Dermis microvascular lymphatic vessel endothelial cell (primary cell): ENCODE measurements at regions not wholly inside any gene's neighbourhood (a gene's known extent, or its start where the extent isn't known, plus 50 kb on each side); places are given as distances from the start of the nearest gene placed in this dataset.

Experiments used
- DNase-seq, 2 donors: peaks; one replicate each; pipeline versions ENCODE4 v3.0.0 to v3.0.0-alpha.2; 2010; ENCODE audit warnings: low read depth in 2 of 2

- peak in 1 of 2 donors; percentile 7 for DNase-seq
These were observed 54.7 kb upstream of the TRIM39 start for GRCh38 chr6:30272032-30272431.

GRCh38 chr6:30267423-30267822 is 54.2 kb upstream of the TRIM26 start:
- no peak for DNase-seq

- DNase-seq = no peak
These were observed 52.4 kb upstream of the TRIM26 start for GRCh38 chr6:30265594-30265993.

DNA sequence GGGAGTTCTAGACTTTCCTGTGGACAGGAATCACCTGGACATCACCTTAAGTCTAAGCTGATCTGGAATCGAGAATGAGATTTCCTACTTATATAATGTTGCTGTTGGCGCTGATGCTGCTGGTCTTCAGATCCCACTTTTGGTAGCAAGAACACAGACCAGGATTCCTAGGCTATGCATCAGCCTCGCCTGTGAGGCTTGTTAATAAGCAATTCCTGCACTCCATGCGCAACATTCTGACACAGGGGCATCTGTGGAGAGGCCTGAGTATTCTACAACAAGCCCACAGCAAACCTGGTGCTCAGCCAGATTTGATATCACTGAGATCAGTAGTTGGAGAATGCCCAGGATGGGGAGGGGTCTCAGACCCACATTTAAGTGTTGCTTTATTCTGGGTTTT is 52.0 kb upstream of the TRIM26 start:
- no peak for DNase-seq

- no peak for DNase-seq
These were observed 51.5 kb upstream of the TRIM26 start for GRCh38 chr6:30264743-30265142.

DNA sequence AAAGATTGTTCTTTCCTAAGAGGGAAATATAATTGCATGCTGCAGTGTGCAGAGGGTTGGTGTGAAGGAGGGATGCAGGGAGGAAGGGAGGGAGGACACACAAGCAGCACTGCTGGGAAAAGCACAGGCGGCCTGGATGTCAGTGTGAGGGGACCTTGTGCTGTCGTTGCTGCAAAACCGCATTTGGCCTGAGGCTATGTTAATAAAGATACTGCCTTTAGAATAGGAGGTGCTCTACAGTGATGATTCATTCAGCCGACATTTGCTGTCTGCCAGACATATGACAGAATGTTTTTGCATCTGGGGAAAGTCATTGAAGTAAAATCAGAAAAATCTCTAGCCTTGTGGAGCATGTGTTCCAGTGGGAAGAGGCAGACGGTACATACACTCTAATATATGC is 50.5 kb upstream of the TRIM26 start:
- DNase-seq = no peak
